GM21423 (cell line): ENCODE measurements at regions not wholly inside any gene's neighbourhood (a gene's known extent, or its start where the extent isn't known, plus 50 kb on each side); places are given as distances from the start of the nearest gene placed in this dataset.
"Not testable (repeated sequence)": the region's sequence is repeated elsewhere in the genome, so short reads cannot be mapped to it uniquely, and the experiment has no call there.

Experiments
- ATAC-seq: cut with Tn5 transposase; IDR thresholded peaks from one replicate; pipeline ENCODE4 v1.9.1; 2021; ENCODE audit warnings: mild to moderate bottlenecking, moderate library complexity; ENCODE audit not compliant: unreplicated experiment

DNA sequence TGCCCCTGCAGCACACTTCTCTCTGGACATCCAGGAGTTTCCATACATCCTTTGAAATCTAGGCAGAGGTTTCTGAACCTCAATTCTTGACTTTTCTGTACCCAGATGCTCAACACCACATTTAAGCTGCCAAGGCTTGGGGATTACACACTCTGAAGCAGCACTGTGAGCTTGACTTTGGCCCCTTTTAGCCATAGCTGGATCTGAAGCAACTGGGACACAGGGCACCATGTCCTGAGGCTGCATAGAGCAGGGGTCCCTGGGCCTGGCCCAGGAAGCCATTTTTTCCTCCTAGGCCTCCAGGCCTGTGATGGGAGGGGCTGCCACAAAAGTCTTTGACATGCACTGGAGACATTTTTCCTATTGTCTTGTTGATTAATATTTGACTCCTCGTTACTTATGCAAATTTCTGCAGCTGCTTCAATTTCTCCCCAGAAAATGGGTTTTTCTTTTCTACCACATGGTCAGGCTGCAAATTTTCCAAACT, 694.0 kb downstream of the DIPK2A start:
- no peak for ATAC-seq

DNA sequence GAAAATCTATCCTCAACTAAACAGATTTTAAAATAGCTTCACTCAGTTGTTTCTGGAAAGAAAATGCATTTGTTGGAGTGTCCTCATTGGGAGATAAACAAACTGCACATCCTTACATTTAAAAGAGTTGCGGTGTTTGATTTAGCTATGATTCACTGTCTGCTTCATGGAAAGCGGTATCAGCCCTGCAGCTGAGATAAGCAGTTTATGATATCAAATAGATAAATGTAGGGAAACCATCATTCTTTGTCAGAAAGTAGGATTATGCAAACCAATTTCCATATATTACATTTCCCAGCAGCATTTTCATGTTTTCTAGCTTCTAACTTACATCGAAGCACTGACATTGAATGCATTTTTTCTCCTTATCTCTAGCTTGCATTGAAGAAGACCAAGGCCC, 698.9 kb downstream of the DIPK2A start:
- ATAC-seq, result no peak

DNA sequence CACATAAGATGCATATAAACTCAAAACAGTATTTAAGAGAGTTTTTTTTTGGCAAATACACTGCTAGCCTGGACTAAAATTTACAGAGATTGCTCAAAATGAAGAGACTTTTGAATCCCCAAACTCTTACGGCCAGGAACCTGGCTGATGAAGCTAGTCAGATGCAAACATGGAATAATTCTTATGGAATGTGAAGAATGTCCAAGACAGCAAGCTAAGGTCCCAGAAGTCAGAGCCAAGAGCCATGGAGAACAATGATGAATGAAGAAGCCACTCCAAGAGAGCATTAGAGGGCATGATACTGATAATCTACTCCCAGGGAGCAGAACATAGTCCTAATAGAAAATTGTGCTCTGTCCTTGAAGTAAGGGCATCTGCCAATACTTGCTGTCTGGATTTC, 705.5 kb downstream of the DIPK2A start:
- ATAC-seq, result no peak

DNA sequence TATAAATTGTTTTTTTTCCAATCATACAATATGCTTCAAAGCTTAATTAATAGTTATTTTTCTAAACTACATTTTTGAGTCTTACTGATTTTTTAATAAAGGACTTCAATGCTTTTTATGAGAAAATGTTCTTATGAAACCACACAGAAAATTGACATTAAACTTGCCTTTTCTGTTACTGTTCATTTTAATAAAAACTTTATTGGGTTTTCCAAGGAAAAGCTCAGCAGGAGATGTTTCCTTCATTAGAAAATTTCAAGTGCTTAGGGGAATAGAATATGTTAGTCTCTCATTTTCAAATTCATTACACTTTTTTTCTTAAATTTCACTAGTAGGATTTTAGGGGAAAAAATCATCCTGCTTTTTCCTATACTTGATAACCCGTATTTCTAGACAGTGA, 711.4 kb downstream of the DIPK2A start:
- no peak for ATAC-seq

DNA sequence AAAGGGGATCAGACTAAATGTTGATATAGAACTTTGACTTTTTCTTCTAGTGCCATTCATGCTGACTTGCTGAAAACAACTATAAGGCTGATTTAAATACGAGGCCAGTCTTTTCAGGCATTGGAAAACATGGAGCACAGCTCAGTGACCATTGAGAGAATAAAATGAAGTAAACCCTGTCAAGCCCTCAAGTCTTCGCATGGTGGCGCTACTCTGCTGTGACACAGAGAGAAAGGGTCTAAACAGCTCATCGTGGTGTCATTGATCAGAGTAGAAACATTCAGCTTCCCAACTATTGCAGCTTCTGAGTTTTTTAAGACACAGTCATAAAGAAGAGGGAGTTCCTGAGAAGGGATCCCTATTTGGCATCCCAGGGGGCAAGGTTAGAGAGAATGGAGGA, 716.2 kb downstream of the DIPK2A start:
- no peak for ATAC-seq

DNA sequence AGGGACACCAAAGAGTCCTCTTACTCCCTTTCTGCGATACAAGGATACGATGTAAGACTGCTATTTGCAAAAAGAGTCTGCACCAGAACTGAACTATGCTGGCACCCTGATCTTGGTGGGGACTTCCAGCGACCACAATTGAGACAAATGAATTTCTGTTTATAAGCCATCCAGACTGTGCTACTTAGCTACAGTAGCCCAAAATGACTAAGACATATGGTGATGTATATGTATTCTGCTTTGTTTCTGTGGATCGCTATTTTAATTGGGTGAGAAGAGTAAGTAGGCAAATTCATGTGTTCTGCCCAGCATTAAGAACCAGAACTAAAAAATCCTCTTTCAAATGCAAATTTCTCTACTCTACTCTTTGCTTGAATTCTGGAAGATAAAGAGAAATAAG, 720.9 kb downstream of the DIPK2A start:
- ATAC-seq, result no peak

DNA sequence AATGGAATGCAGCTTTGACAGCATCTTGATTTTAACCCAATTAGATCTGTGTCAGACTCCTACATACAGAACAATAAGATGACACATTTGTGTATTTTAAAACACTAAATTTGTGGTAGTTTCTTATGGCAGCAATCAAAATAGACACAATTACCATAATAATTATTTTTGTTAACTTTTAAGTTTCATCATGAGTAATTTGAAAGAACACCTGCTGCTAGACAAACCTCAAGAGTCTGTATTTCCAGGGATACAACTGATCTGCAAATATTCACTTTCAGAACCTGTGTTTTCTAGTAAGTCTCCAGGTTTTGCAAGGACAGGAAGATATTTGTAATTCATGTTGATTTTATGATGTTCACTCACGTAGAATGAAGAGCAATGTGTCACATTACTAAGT, 736.8 kb downstream of the DIPK2A start:
- ATAC-seq, result no peak

DNA sequence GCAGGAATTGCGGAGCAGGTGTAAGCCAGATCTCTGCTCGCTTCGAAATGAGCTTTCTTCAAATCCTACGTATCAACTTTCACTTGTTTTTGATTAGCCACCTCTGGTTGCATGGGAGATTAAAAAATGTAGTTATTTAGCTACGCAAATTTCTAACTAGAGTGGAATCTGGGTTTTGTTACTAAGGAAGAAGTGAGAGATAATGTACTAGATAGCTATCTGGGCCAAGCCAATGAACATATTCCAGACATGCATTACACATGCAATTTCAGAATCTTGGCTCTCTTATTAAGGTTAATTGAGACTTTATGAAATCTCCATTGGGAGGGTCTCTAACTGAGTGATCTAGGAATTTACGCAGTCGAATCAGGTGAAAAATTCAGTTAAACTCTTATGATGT, 765.7 kb downstream of the DIPK2A start:
- no peak for ATAC-seq

DNA sequence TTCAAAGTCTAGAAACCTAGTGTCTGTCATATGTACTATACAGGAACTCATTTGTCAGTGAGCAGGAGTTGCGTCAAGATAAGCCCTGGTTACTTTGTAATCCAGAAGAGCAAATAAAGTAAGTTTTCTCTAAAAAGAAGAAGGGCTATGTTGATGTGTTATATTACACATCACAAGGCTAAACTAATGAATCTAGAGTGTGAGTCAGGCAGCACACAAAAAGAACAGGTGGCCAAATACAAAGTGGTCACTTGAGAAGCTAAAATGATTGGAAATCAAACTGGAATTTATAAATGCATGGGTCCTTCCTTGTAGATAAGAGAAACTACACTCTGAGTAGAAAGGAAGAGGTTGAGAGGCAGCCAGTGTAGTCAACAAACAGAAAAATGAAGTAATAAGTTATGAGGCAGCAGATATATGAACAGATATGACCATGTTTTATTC, 771.6 kb downstream of the DIPK2A start:
- ATAC-seq, result no peak

DNA sequence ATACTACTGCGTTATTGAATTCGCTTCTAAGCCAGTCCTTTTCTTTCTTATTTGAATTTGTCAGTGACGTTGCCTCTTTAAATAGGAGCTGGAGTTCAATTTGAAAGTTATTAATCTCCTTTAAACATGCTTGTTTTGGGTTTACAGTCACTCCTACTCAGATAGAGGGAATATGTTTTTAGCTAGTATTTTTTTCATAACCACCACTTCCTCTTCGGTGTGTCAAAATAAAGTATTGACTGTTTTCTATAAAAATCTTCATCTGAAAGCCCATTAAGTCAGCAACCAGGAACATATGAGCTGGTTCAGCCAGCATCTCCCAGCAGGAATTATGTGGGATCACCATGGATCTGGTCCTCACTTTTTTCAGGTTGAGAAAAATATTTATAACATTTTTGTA, 772.9 kb downstream of the DIPK2A start:
- ATAC-seq, result no peak

DNA sequence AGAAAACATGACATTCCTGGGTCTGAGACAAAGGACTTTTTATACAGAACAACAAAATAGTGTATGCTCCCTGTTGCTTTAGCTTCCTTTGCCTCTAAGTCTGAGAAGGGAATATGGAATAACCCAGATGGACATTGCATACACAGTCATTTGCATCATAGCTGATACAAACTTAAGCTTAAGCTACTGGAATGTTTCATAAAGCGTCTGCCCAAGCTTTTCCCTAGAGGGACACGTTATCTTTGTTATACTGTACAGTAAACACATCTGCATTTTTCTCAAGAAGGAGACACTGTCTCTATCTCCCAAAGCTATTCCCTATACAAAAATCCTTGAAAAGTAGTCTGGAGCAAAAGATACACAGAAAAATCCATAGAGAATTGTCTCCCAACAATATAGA, 775.0 kb downstream of the DIPK2A start:
- ATAC-seq, result no peak

DNA sequence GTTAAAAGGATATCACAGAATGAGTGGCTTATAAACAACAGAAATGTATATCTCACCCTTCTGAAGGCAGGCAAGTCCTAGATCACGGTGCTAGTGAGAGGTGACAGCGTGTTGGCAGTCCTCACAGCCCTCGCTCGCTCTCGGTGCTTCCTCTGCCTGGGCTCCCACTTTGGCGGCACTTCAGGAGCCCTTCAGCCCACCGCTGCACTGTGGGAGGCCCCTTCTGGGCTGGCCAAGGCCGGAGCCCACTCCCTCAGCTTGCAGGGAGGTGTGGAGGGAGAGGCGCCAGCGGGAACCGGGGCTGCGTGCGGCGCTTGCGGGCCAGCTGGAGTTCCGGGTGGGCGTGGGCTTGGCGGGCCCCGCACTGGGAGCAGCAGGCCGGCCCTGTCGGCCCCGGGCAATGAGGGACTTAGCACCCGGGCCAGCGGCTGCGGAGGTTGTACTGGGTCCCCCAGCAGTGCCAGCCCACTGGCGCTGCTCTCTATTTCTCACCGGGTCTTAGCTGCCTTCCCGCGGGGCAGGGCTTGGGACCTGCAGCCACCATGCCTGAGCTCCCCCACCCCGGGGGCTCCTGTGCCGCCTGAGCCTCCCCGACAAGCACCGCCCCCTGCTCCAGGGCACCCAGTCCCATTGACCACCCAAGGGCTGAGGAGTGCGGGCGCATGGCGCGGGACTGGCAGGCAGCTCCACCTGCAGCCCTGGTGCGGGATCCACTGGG, 778.1 kb downstream of the DIPK2A start:
- not testable (repeated sequence) for ATAC-seq

DNA sequence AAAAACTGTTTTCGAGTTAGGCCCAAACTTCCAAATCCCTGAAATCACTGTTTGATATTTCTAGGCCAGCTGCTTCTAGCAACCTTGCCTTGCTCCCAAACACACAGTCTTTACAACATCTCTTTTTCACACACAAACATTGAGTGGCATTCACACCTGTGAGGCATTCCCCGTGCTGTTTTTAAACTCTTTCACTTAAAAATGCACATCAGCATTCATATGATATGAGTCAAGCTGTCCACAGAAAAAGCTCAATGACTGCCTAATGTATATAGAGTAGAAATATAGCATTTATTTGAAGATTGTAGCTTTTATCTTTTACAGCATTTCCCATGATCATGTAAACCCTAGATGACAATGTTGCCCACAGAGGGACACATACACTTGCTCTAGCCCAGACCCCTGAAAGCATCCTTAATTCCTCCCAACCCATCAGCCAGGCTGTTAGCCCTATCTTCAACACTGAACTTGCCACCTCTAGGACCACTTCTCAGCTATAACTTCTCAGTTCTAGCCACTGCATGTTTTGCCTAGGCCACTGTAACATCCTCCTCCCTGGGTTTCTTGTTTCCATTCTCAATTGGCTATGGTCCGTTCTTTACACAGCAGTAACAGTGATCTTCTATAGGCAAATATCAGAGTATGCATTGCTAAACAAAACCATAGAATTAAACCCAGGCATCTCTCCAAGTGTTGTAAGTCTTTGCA, 782.6 kb downstream of the DIPK2A start:
- no peak for ATAC-seq

DNA sequence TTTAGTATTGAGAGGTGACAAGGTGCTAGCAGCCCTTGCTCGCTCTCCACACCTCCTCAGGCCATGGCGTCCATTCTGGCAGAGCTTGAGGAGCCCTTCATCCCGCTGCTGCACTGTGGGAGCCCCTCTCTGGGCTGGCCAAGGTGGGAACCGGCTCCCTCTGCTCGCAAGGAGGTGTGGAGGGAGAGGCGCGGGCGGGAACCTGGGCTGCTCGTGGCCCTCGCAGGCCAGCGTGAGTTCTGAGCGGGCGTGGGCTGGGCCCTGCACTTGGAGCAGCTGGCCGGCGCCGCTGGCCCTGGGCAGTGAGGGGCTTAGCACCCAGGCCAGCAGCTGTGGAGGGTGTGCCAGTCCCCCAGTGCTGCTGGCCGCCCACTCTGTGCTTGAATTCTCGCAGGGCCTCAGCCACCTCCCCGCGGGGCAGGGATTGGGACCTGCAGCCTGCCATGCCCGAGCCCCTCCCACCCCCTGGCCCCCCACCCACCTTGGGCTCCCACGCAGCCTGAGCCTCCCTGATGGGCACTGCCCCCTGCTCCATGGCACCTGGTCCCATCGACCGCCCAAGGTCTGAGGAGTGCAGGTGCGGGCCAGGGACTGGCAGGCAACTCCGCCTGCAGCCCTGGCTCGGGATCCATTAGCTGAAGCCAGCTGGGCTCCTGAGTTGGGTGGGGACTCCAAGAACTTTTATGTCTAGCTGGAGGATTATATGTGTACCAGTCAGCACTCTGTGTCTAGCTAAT, 785.2 kb downstream of the DIPK2A start:
- ATAC-seq, result no peak

DNA sequence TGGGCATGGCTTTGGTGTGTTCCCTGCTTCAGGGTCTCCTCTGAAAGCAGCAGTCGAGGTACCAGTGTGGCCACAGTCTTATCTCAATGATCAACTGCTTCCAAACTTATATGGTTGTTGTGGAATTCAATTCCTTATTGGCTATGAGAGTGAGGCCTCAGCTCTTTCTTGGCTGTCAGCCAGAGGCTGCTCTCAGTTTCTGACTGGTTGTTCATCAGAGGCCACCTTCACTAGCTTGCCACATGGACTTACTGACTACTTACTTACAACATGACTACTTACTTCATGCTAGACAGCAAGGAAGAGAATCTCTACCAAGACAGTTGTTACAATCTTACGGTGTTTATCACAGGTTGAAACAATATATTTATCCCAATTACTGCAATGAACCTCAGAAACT, 789.2 kb downstream of the DIPK2A start:
- ATAC-seq, result no peak

DNA sequence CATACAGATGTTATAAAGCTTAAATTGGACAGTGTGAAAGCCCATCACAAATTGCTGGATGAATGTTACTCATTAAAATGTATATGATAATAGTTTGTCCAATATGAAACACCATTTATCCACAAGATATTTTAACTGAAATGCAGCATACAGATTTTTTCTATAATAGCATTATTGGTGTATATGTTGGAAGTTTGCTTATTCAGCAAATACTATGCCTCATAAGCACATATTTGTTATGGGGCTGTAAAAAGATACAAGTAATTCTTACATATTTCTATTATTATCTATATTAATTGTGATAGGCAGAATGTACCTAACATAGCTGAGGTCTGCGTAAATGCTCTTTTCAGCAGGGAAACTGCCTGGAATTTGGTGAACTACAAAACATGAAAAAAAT, 790.5 kb downstream of the DIPK2A start:
- no peak for ATAC-seq

DNA sequence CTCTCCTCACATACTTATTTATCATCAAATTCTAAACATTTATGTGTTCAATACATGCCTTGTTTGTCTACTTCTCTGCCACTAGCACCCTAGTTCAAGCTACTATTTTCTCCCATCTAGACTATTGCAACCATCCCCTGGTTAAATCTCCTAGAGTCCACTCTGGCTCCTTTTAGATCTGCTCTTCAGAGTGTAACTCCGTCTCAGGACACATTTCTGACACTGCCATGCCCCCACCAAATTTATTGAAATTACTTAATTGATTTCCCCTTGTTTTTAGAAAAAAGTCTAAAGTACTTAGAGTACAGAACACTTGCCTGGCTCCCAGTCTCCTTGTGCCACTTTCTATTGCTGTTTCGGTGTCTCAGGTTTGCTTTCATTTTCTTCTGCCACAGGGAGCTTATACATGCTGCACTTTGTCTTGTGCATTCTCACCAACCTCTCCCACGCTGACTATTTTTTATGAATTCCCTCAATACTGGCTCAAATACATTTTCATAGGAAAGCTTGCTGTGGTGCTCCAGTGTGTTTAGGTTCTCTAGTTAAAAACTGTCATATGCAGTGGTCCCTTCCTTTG, 792.3 kb downstream of the DIPK2A start:
- peak; percentile 84 for ATAC-seq

DNA sequence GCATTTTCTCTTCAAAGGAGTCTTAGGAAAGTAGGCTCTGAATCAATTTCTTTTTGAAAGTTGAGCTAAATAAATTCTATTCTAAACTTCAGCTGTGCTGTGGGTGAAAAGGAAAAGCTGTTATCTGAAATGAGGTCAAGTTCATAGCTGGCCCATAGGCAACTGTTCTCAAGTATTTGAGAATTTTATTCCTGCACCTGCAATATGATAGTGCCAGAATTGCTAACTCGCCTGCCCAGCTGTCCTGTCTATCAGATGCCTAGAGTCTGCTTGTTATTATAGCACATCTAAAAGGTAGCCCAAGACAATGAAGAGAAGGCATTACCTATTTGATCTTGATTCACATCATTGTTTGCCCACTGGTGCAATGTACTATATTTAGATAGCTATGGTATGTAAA, 798.7 kb downstream of the DIPK2A start:
- ATAC-seq, result no peak

DNA sequence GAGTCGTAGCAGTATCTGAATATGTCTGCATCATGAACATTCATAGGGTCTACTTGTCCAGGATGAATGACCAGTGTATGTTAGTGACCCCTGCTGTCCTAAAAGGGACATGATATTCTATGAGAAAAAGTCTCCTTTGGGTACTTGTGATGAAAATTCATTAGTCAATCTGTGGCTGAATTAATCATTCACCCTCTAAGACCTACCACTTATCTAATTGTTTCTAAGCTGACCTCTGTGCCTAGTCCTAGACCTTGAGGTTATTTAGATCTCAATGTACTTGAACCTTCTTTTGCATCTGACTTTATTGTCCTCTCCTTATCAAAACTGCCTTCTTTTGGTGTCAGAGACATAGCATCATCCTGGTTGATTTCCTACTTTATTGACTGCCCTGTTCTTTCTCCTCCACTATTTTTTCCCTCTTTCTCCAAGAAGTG, 799.3 kb downstream of the DIPK2A start:
- peak; percentile 48 for ATAC-seq

DNA sequence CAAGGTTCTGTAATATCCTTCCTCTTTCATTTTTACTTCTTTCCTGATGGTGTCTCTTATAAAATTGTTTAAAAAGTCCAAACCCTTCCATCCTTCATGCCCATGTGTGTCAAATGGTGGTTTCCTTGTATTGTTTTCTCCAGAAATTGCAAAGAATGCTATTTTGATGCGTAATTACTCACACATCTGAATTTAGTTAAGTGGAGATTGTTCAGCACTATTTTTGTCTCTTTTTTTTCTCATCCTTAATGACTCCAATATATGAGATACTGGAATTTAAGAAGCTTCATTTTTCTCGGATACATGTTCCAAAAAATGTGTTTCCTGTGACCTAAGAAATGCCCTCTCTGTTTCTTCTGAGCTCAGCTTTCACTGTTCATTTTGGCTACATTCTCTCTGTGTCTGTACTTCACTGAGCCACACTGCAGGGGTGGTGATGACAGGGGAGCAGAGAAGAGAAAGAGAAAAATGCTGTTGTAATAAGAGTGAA, 799.8 kb downstream of the DIPK2A start:
- ATAC-seq, result no peak

DNA sequence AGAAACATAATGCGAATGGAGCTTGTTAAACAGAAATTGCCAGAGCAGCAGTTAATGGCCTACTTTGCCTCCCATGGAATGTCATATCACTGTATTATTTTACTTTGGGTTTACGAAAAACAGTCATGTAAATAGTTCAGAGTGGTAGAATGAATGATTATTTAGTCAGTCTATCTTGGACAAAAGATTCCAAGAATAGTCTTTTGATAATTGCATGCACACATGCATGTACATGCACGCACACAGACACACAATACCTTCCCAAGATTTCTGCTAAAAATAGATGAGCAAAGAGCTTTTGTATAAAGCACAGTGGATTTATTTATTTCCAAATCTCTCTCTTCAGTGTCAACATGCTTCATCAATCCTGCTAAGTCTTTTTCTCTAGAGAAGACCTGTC, 800.7 kb downstream of the DIPK2A start:
- no peak for ATAC-seq
